ENCODE measurements at regions not wholly inside any gene's neighbourhood (a gene's known extent, or its start where the extent isn't known, plus 50 kb on each side); places are given as distances from the start of the nearest gene placed in this dataset.

- no peak for TF ChIP-seq CTCF (IDR thresholded peaks at IDR 0.05)
- no peak for TF ChIP-seq POLR2A (IDR thresholded peaks at IDR 0.05)
- no peak for TF ChIP-seq POLR2AphosphoS5 (IDR thresholded peaks at IDR 0.05)
These were observed 60.9 kb upstream of the PARVA start for GRCh38 chr11:12316432-12316831.
